Liver (tissue), 8 donors: ENCODE measurements at regions not wholly inside any gene's neighbourhood (a gene's known extent, or its start where the extent isn't known, plus 50 kb on each side); places are given as distances from the start of the nearest gene placed in this dataset.

Source experiments
- DNase-seq: peaks from one replicate; pipeline ENCODE4 v3.0.0-alpha.2; 2017; ENCODE audit warnings: low spot score
- H3K27ac ChIP-seq, 2 donors: one replicate each; pipeline ENCODE4 v1.7.0; 2013; ENCODE audit warnings: inconsistent platforms in 2 of 2, low read length in 2 of 2, control low read depth in 1 of 2, low read depth in 1 of 2, mild to moderate bottlenecking in 1 of 2
- H3K27me3 ChIP-seq, 4 donors: one replicate each; pipeline versions ENCODE4 v1.6.1 to v1.7.0; 2013; ENCODE audit warnings: low read length in 3 of 4, inconsistent platforms in 1 of 4, mild to moderate bottlenecking in 1 of 4, moderate library complexity in 1 of 4; ENCODE audit not compliant: control insufficient read depth in 4 of 4, insufficient read depth in 4 of 4
- H3K36me3 ChIP-seq, 4 donors: one replicate each; pipeline versions ENCODE4 v1.6.1 to v1.7.0; 2013; ENCODE audit warnings: low read length in 3 of 4, mild to moderate bottlenecking in 3 of 4, low read depth in 1 of 4, moderate library complexity in 1 of 4; ENCODE audit not compliant: control insufficient read depth in 4 of 4, insufficient read depth in 3 of 4
- H3K4me1 ChIP-seq, 4 donors: one replicate each; pipeline versions ENCODE4 v1.6.1 to v1.7.0; 2013; ENCODE audit warnings: low read length in 3 of 4, mild to moderate bottlenecking in 3 of 4, moderate library complexity in 1 of 4; ENCODE audit not compliant: control insufficient read depth in 4 of 4, insufficient read depth in 4 of 4
- H3K4me3 ChIP-seq, 3 donors: one replicate each; pipeline versions ENCODE4 v1.6.1 to v1.7.0; 2013; ENCODE audit warnings: low read length in 3 of 3, control low read depth in 1 of 3, low read depth in 1 of 3, mild to moderate bottlenecking in 1 of 3
- H3K9ac ChIP-seq, 2 donors: one replicate each; pipeline ENCODE4 v1.7.0; 2013; ENCODE audit warnings: low read length in 2 of 2, mild to moderate bottlenecking in 2 of 2, moderate library complexity in 2 of 2, control low read depth in 1 of 2, low read depth in 1 of 2
- H3K9me3 ChIP-seq, 4 donors: one replicate each; pipeline versions ENCODE4 v1.6.1 to v1.7.0; 2013; ENCODE audit warnings: low read length in 3 of 4; ENCODE audit not compliant: control insufficient read depth in 4 of 4
- ATF3 ChIP-seq: IDR thresholded peaks from 2 replicates; pipeline ENCODE4 v1.6.1; 2016; ENCODE audit warnings: antibody characterized with exemption
- CTCF ChIP-seq: fragments of 150-350 bp; IDR thresholded peaks from 2 replicates; pipeline ENCODE4 v1.5.1; 2017; ENCODE audit warnings: improper control_type of control experiment, low read depth, low read length; ENCODE audit not compliant: missing input control
- EGR1 ChIP-seq, 2 donors: IDR thresholded peaks; 2 replicates each; pipeline ENCODE4 v1.6.1; 2016 to 2018; ENCODE audit warnings: antibody characterized with exemption in 2 of 2, low read depth in 2 of 2
- FOXA2 ChIP-seq: IDR thresholded peaks from 2 replicates; pipeline ENCODE4 v1.6.1; 2016; ENCODE audit warnings: antibody characterized with exemption
- GABPA ChIP-seq, 2 donors: IDR thresholded peaks in 1 of 2; conservative IDR thresholded peaks in 1 of 2; 2 replicates each; pipeline ENCODE4 v1.6.1; 2016; ENCODE audit warnings: antibody characterized with exemption in 2 of 2, mild to moderate bottlenecking in 1 of 2, moderate library complexity in 1 of 2
- HNF4A ChIP-seq, 2 donors: conservative IDR thresholded peaks; 2 replicates each; pipeline ENCODE4 v1.6.1; 2016; ENCODE audit warnings: antibody characterized with exemption in 2 of 2, mild to moderate bottlenecking in 2 of 2
- HNF4G ChIP-seq: IDR thresholded peaks from 2 replicates; pipeline ENCODE4 v1.6.1; 2016; ENCODE audit warnings: antibody characterized with exemption
- JUND ChIP-seq, 2 donors: IDR thresholded peaks; 2 replicates each; pipeline ENCODE4 v1.6.1; 2016; ENCODE audit warnings: antibody characterized with exemption in 2 of 2
- MAX ChIP-seq: IDR thresholded peaks from 2 replicates; pipeline ENCODE4 v1.6.1; 2016; ENCODE audit warnings: antibody characterized with exemption
- NR2F2 ChIP-seq: IDR thresholded peaks from 2 replicates; pipeline ENCODE4 v1.6.1; 2016; ENCODE audit warnings: antibody characterized with exemption
- RAD21 ChIP-seq, 2 donors: IDR thresholded peaks; 2 replicates each; pipeline ENCODE4 v1.6.1; 2016; ENCODE audit warnings: antibody characterized with exemption in 2 of 2, mild to moderate bottlenecking in 2 of 2
- REST ChIP-seq: IDR thresholded peaks from 2 replicates; pipeline ENCODE4 v1.6.1; 2016; ENCODE audit warnings: antibody characterized with exemption, mild to moderate bottlenecking
- RXRA ChIP-seq, 2 donors: IDR thresholded peaks; 2 replicates each; pipeline ENCODE4 v1.6.1; 2017 to 2018; ENCODE audit warnings: antibody characterized with exemption in 2 of 2, mild to moderate bottlenecking in 1 of 2
- SP1 ChIP-seq: IDR thresholded peaks from 2 replicates; pipeline ENCODE4 v1.6.1; 2018; ENCODE audit warnings: antibody characterized with exemption, mild to moderate bottlenecking
- TAF1 ChIP-seq: conservative IDR thresholded peaks from 2 replicates; pipeline ENCODE4 v1.6.1; 2016; ENCODE audit warnings: antibody characterized with exemption, mild to moderate bottlenecking
- YY1 ChIP-seq: IDR thresholded peaks from 2 replicates; pipeline ENCODE4 v1.6.1; 2016; ENCODE audit warnings: antibody characterized with exemption, mild to moderate bottlenecking
- ZBTB33 ChIP-seq: IDR thresholded peaks from 2 replicates; pipeline ENCODE4 v1.6.1; 2016; ENCODE audit warnings: antibody characterized with exemption
- WGBS: extraction: QIAGEN DNeasy Blood & Tissue Kit; methylation state at CpG from one replicate; pipeline ENCODE4 v1.1.7; 2013; 5-methylcytosine and 5-hydroxymethylcytosine counted together
- donor health status: healthy.
- donor health status: healthy.
- donor health status: healthy.
- donor health status: healthy.
- donor health status: healthy.

- DNase-seq = no peak
- Histone ChIP-seq H3K9ac (no peak overlapping the region), H3K36me3 (no peaks in the 10 kb centered on the region), H3K9me3 (no peaks in the 10 kb centered on the region), H3K4me3 (no peak overlapping the region), H3K27me3 (no peaks in the 10 kb centered on the region), H3K4me1 (no peaks in the 10 kb centered on the region), H3K27ac (no peak overlapping the region)
- no peak for TF ChIP-seq NR2F2
- TF ChIP-seq RXRA (IDR thresholded peaks at IDR 0.05) = no peak
- no peak for TF ChIP-seq ZBTB33
- no peak for TF ChIP-seq YY1
- TF ChIP-seq EGR1 (IDR thresholded peaks at IDR 0.05; ENCODE audit: low read depth in 2 of 2) = no peak
- no peak for TF ChIP-seq RAD21 (IDR thresholded peaks at IDR 0.05)
- no peak for TF ChIP-seq MAX
- no peak for TF ChIP-seq REST
- no peak for TF ChIP-seq CTCF
- TF ChIP-seq FOXA2 = no peak
- TF ChIP-seq TAF1 = no peak
- TF ChIP-seq SP1 = no peak
- TF ChIP-seq JUND (IDR thresholded peaks at IDR 0.05) = no peak
- TF ChIP-seq HNF4G = no peak
- TF ChIP-seq ATF3 = no peak
- TF ChIP-seq GABPA (IDR thresholded peaks at IDR 0.05 in 1 of 2, conservative IDR thresholded peaks at IDR 0.05 in 1 of 2) = no peak
- TF ChIP-seq HNF4A (conservative IDR thresholded peaks at IDR 0.05) = no peak
- WGBS = 54% methylated on average over 1 of the region's 1 CpG
These were observed 178.9 kb upstream of the TUSC1 start for GRCh38 chr9:25857147-25857546.

GRCh38 chr9:25850803-25851202, 172.6 kb upstream of the TUSC1 start:
- no peaks in the 10 kb centered on the region for H3K9me3 ChIP-seq
- no peaks in the 10 kb centered on the region for H3K27me3 ChIP-seq
- no peak overlapping the region for H3K4me3 ChIP-seq
- 50% methylated on average over 2 of the region's 2 CpGs for WGBS
- H3K9ac ChIP-seq = no peak overlapping the region
- H3K4me1 ChIP-seq = no peaks in the 10 kb centered on the region
- no peak for DNase-seq
- TF ChIP-seq JUND (IDR thresholded peaks at IDR 0.05) (no peak), RAD21 (IDR thresholded peaks at IDR 0.05) (no peak), HNF4A (conservative IDR thresholded peaks at IDR 0.05) (no peak), HNF4G (no peak), ZBTB33 (no peak), EGR1 (IDR thresholded peaks at IDR 0.05; ENCODE audit: low read depth in 2 of 2) (no peak), TAF1 (no peak), FOXA2 (no peak), MAX (no peak), YY1 (no peak), NR2F2 (no peak), SP1 (no peak), GABPA (IDR thresholded peaks at IDR 0.05 in 1 of 2, conservative IDR thresholded peaks at IDR 0.05 in 1 of 2) (no peak)
- H3K36me3 ChIP-seq = no peaks in the 10 kb centered on the region
- no peak overlapping the region for H3K27ac ChIP-seq
